Cardiac muscle cell (in vitro differentiated cells and primary cell): ENCODE measurements at regions not wholly inside any gene's neighbourhood (a gene's known extent, or its start where the extent isn't known, plus 50 kb on each side); places are given as distances from the start of the nearest gene placed in this dataset.

Experiments
- DNase-seq, 2 donors: peaks; one replicate each; pipeline versions ENCODE4 v3.0.0 to v3.0.0-alpha.2; 2010 to 2017; ENCODE audit warnings: low read depth in 1 of 2, low spot score in 1 of 2
- H3K27ac ChIP-seq: fragments of 200-600 bp; sonication (generic); 2 replicates; pipeline ENCODE4 v1.5.1; 2016
- H3K27me3 ChIP-seq: fragments of 200-600 bp; sonication (generic); 2 replicates; pipeline ENCODE4 v1.6.0; 2016; ENCODE audit warnings: control low read depth
- H3K36me3 ChIP-seq: fragments of 200-600 bp; sonication (generic); 2 replicates; pipeline ENCODE4 v1.5.1; 2016; ENCODE audit warnings: control low read depth
- H3K4me1 ChIP-seq: fragments of 200-600 bp; sonication (generic); 2 replicates; pipeline ENCODE4 v1.8.1; 2017; ENCODE audit warnings: low read depth, mild to moderate bottlenecking, mixed run types
- H3K4me3 ChIP-seq: fragments of 200-600 bp; sonication (generic); 2 replicates; pipeline ENCODE4 v1.5.1; 2016; ENCODE audit warnings: mild to moderate bottlenecking
- H3K9me3 ChIP-seq: fragments of 200-600 bp; sonication (generic); 2 replicates; pipeline ENCODE4 v1.5.1; 2017; ENCODE audit warnings: low read depth, mild to moderate bottlenecking, control low read depth
- CTCF ChIP-seq: IDR thresholded peaks from 2 replicates; pipeline ENCODE4 v1.5.1; 2012; ENCODE audit warnings: low read depth, mild to moderate bottlenecking, low read length

GRCh38 chr4:19177616-19178015, 1074.1 kb upstream of the SLIT2 start:
- Histone ChIP-seq H3K4me3 (no peak overlapping the region), H3K27me3 (no peaks in the 10 kb centered on the region), H3K36me3 (no peaks in the 10 kb centered on the region), H3K27ac (no peak overlapping the region), H3K9me3 (no peaks in the 10 kb centered on the region), H3K4me1 (no peaks in the 10 kb centered on the region)
- DNase-seq, result peak in 1 of 2 donors; percentile 7
- no peak for TF ChIP-seq CTCF

- no peak for TF ChIP-seq CTCF
- Histone ChIP-seq H3K4me1 (no peaks in the 10 kb centered on the region), H3K27ac (no peak overlapping the region), H3K9me3 (no peaks in the 10 kb centered on the region), H3K27me3 (no peaks in the 10 kb centered on the region), H3K36me3 (no peaks in the 10 kb centered on the region), H3K4me3 (no peak overlapping the region)
- DNase-seq, result no peak
Observed at GRCh38 chr4:19171832-19172231, 1079.9 kb upstream of the SLIT2 start.

GRCh38 chr4:19167311-19167710, 1084.4 kb upstream of the SLIT2 start:
- Histone ChIP-seq H3K36me3 (no peaks in the 10 kb centered on the region), H3K4me1 (no peaks in the 10 kb centered on the region), H3K9me3 (no peaks in the 10 kb centered on the region), H3K27ac (no peak overlapping the region), H3K4me3 (no peak overlapping the region), H3K27me3 (no peaks in the 10 kb centered on the region)
- TF ChIP-seq CTCF, result no peak
- no peak for DNase-seq

- DNase-seq, result no peak
- Histone ChIP-seq H3K9me3 (no peaks in the 10 kb centered on the region), H3K4me3 (no peak overlapping the region), H3K27me3 (no peaks in the 10 kb centered on the region), H3K27ac (no peak overlapping the region), H3K4me1 (no peaks in the 10 kb centered on the region), H3K36me3 (no peaks in the 10 kb centered on the region)
- TF ChIP-seq CTCF, result no peak
Observed at GRCh38 chr4:19164334-19164733, 1087.4 kb upstream of the SLIT2 start.

GRCh38 chr4:19159874-19160273, 1091.8 kb upstream of the SLIT2 start:
- no peak overlapping the region for H3K27ac ChIP-seq
- no peaks in the 10 kb centered on the region for H3K9me3 ChIP-seq
- H3K36me3 ChIP-seq, result no peaks in the 10 kb centered on the region
- no peak for TF ChIP-seq CTCF
- H3K4me1 ChIP-seq, result no peaks in the 10 kb centered on the region
- H3K4me3 ChIP-seq, result no peak overlapping the region
- H3K27me3 ChIP-seq, result no peaks in the 10 kb centered on the region
- no peak for DNase-seq
